ENCODE measurements at regions not wholly inside any gene's neighbourhood (a gene's known extent, or its start where the extent isn't known, plus 50 kb on each side); places are given as distances from the start of the nearest gene placed in this dataset.

- no peaks in the 10 kb centered on the region for H4K20me1 ChIP-seq (replicated peaks; ENCODE audit: control insufficient read depth, extremely low read depth, insufficient read depth, low read length)
- H3K27me3 ChIP-seq (ENCODE audit: control insufficient read depth in 2 of 2, insufficient read depth in 2 of 2, low read length in 2 of 2): no peaks in the 10 kb centered on the region
- POLR2A ChIA-PET: no interaction called here
- CTCF ChIA-PET: no interaction called here
- H3K9me1 ChIP-seq (replicated peaks; ENCODE audit: control insufficient read depth, extremely low read depth, insufficient read depth, low read length): no peaks in the 10 kb centered on the region
- FAIRE-seq: no peak
- H3K36me3 ChIP-seq (ENCODE audit: control insufficient read depth in 2 of 2, extremely low read depth in 1 of 2, insufficient read depth in 2 of 2, low read length in 2 of 2): no peaks in the 10 kb centered on the region
- no peak overlapping the region for H3K27ac ChIP-seq (ENCODE audit: insufficient read depth, low read depth, low read length)
- TF ChIP-seq MYC (IDR thresholded peaks at IDR 0.05; ENCODE audit: low read depth, low read length) (no peak), POLR2AphosphoS5 (IDR thresholded peaks at IDR 0.05; ENCODE audit: insufficient read depth, low read depth, low read length) (no peak), CTCF (IDR thresholded peaks at IDR 0.05; ENCODE audit: extremely low read depth in 1 of 2, insufficient read depth in 1 of 2, low read depth in 1 of 2, low read length in 2 of 2) (no peak), MAX (IDR thresholded peaks at IDR 0.05; ENCODE audit: insufficient read depth, insufficient read length) (no peak), FOS (IDR thresholded peaks at IDR 0.05; ENCODE audit: borderline replicate concordance, insufficient read depth, low read length) (no peak), POLR2A (IDR thresholded peaks at IDR 0.05; ENCODE audit: low read depth, low read length) (no peak), JUN (IDR thresholded peaks at IDR 0.05; ENCODE audit: borderline replicate concordance, insufficient read depth, insufficient read length, low read depth) (no peak), GATA2 (IDR thresholded peaks at IDR 0.05; ENCODE audit: insufficient read depth, insufficient read length, low read depth, low read length) (no peak), EZH2 (IDR thresholded peaks at IDR 0.05; ENCODE audit: borderline replicate concordance, low read depth, low read length, severe bottlenecking) (no peak)
- dilution Hi-C loops (cut with MboI; ENCODE audit: extremely low pct_ligation_motif_present, low sequenced_read_pairs) (no loop called here), intact Hi-C loops (cut with micrococcal nuclease) (loop anchor here (10.0 kb wide), 1 partner anchor 51 kb away; no protein-coding TSS in a partner anchor)
- BruUV-seq (replicated peaks): no TSS peak
- no peak overlapping the region for H3K9ac ChIP-seq (replicated peaks; ENCODE audit: extremely low read depth, insufficient read depth, low read length)
- no peak overlapping the region for H2AFZ ChIP-seq (ENCODE audit: low read depth, low read length)
- H3K79me2 ChIP-seq (ENCODE audit: control insufficient read depth, insufficient read depth, low read length): no peaks in the 10 kb centered on the region
- H3K9me3 ChIP-seq (replicated peaks; ENCODE audit: control insufficient read depth, insufficient read depth, low read length): peaks cover 2% of the 10 kb centered on the region
- no peak for DNase-seq (ENCODE audit: low read depth, low spot score)
- no peak overlapping the region for H3K4me2 ChIP-seq (ENCODE audit: insufficient read depth, low read length)
- no peak overlapping the region for H3K4me3 ChIP-seq (replicated peaks in 1 of 3; ENCODE audit: insufficient read depth in 1 of 3, low read depth in 1 of 3, low read length in 3 of 3)
- H3K4me1 ChIP-seq (ENCODE audit: control insufficient read depth, extremely low read depth, insufficient read depth, low read length): no peaks in the 10 kb centered on the region
Measured at GRCh38 chr18:42486271-42486670, 531.2 kb downstream of the PIK3C3 start.

Data from endothelial cell of umbilical vein (primary cell).